AG10803 (cell line): ENCODE measurements at regions not wholly inside any gene's neighbourhood (a gene's known extent, or its start where the extent isn't known, plus 50 kb on each side); places are given as distances from the start of the nearest gene placed in this dataset.

ENCODE experiments used
- DNase-seq: peaks from one replicate; pipeline ENCODE4 v3.0.0; 2010; ENCODE audit warnings: low read depth
- H3K4me3 ChIP-seq: 2 replicates; pipeline ENCODE4 v1.5.1; 2011; ENCODE audit warnings: mild to moderate bottlenecking, low read length, control low read depth
- TF ChIP-seq, protein P1 (sequence below): conservative IDR thresholded peaks from 2 replicates; pipeline ENCODE4 v1.5.1; 2011; ENCODE audit warnings: mild to moderate bottlenecking, low read length, control low read depth, inconsistent platforms

DNA sequence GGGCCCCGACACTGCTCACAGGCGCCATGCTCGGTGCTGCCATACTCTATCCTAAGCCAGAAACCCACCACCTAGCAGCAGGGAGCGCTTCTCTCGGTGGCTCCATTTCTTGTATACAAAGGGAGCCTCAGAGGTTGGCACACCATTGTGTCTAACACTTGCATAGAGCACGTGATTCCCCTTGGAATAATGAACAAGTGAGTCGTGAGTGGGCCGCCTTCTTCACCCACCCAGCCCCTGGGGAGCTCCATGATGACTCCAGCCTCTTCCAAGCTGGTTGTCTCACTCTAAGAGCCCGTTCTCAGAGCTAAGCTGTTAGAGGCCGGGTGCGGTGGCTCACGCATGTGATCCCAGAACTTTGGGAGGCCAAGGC, 82.3 kb upstream of the ZNF469 start:
- DNase-seq: no peak
- TF ChIP-seq, protein P1, sequence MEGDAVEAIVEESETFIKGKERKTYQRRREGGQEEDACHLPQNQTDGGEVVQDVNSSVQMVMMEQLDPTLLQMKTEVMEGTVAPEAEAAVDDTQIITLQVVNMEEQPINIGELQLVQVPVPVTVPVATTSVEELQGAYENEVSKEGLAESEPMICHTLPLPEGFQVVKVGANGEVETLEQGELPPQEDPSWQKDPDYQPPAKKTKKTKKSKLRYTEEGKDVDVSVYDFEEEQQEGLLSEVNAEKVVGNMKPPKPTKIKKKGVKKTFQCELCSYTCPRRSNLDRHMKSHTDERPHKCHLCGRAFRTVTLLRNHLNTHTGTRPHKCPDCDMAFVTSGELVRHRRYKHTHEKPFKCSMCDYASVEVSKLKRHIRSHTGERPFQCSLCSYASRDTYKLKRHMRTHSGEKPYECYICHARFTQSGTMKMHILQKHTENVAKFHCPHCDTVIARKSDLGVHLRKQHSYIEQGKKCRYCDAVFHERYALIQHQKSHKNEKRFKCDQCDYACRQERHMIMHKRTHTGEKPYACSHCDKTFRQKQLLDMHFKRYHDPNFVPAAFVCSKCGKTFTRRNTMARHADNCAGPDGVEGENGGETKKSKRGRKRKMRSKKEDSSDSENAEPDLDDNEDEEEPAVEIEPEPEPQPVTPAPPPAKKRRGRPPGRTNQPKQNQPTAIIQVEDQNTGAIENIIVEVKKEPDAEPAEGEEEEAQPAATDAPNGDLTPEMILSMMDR: no peak
- H3K4me3 ChIP-seq: no peak overlapping the region

DNA sequence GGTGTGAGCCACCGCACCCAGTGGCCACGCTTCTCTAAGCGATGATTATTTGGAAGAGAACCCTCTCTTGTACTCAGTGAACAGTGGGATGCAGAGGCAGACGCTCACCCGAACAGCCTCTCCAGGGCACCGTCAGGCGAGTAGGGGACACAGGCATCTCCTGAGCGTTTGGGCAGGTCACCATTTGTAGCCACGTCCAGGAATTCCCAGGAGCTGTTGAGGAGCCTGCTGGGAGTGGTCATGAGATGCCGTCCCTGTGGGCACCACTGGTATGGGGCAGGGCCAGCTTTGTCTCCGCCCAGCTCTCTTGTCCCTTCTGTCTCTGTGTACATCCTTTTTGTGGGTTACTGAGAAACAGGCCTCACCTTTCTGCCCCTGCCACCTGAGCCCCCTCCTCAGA, 81.3 kb upstream of the ZNF469 start:
- H3K4me3 ChIP-seq: no peak overlapping the region
- no peak for DNase-seq
- TF ChIP-seq, protein P1: no peak

DNA sequence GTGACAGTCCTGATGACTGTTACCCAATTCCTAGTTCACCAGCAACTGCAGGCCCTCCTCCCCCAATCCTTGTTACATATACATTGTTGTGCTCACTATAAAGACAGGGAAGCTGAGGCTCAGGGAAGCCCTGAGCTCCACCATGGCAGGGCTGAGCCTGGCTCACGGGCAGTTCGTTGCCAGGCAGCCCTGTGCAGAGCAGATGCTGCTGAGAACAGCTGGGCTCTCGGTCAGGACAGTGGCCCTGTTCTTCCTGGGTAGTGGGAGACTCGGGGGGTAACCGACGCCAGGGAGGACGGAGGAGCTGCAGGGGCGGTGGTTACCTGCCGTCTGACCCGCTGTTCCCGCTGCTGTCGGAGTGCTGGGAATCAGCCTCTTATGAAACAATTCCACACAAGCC, 80.9 kb upstream of the ZNF469 start:
- TF ChIP-seq, protein P1: no peak
- DNase-seq: no peak
- H3K4me3 ChIP-seq: no peak overlapping the region

GRCh38 chr16:88302666-88303065, 80.1 kb upstream of the ZNF469 start:
- no peak for DNase-seq
- TF ChIP-seq, protein P1: no peak
- H3K4me3 ChIP-seq: no peak overlapping the region

- DNase-seq: no peak
- H3K4me3 ChIP-seq: no peak overlapping the region
- TF ChIP-seq, protein P1: no peak
Observed at GRCh38 chr16:88303405-88303804, 79.4 kb upstream of the ZNF469 start.

- DNase-seq: peak; percentile 99
Observed at GRCh38 chr16:88303890-88304819, 78.6 kb upstream of the ZNF469 start.

More at GRCh38 chr16:88303890-88304819, 78.6 kb upstream of the ZNF469 start:
- TF ChIP-seq, protein P1: no peak
- H3K4me3 ChIP-seq: peak overlapping the region; percentile 37
